GM20000 (cell line): ENCODE measurements at regions not wholly inside any gene's neighbourhood (a gene's known extent, or its start where the extent isn't known, plus 50 kb on each side); places are given as distances from the start of the nearest gene placed in this dataset.

Source experiments
- DNase-seq: peaks from one replicate; pipeline ENCODE4 v3.0.0; 2012; ENCODE audit warnings: low spot score
- TF ChIP-seq, protein P1 (sequence below): IDR thresholded peaks from 2 replicates; pipeline ENCODE4 v1.5.1; 2012; ENCODE audit warnings: mild to moderate bottlenecking, control low read depth; ENCODE audit errors: extremely low read depth, missing control alignments

DNA sequence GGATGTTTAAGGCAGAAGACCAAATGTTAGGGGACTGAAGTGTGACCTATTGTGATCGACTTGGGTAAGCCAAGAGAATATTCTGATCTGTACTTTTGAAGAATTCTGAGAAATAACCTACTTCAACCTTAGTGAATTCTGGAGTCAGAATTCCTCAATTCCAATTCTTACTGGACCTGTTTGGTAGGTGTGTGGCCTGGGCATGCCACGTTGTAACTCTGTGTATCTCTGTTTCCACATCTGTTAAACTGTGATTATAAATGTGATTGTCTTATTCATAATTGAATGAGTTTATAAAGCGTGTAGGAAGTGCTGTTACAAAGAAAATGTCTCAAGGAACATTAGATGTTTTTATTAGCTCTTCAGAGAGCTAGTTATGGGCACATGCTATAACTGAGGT, 64.5 kb downstream of the TUSC1 start:
- DNase-seq = no peak
- TF ChIP-seq, protein P1, sequence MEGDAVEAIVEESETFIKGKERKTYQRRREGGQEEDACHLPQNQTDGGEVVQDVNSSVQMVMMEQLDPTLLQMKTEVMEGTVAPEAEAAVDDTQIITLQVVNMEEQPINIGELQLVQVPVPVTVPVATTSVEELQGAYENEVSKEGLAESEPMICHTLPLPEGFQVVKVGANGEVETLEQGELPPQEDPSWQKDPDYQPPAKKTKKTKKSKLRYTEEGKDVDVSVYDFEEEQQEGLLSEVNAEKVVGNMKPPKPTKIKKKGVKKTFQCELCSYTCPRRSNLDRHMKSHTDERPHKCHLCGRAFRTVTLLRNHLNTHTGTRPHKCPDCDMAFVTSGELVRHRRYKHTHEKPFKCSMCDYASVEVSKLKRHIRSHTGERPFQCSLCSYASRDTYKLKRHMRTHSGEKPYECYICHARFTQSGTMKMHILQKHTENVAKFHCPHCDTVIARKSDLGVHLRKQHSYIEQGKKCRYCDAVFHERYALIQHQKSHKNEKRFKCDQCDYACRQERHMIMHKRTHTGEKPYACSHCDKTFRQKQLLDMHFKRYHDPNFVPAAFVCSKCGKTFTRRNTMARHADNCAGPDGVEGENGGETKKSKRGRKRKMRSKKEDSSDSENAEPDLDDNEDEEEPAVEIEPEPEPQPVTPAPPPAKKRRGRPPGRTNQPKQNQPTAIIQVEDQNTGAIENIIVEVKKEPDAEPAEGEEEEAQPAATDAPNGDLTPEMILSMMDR = no peak

DNA sequence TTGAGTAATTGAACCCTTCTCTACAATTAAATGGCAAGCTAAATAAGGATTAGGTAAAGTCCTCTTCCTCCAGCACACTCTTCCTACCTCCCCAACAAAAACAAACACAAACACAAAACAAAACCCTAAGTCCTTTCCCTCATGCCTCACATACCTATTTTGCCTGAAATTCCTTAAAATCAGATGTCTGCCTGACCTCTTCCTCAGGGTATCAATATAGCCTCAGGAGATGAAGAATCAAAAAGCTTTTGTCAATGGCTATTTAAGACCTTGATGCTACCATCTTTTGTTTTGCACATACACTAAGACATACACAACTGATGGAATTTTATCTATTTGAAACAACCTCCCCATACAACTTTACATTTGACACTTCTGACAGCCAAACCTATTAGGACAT, 75.1 kb downstream of the TUSC1 start:
- TF ChIP-seq, protein P1 = no peak
- no peak for DNase-seq

DNA sequence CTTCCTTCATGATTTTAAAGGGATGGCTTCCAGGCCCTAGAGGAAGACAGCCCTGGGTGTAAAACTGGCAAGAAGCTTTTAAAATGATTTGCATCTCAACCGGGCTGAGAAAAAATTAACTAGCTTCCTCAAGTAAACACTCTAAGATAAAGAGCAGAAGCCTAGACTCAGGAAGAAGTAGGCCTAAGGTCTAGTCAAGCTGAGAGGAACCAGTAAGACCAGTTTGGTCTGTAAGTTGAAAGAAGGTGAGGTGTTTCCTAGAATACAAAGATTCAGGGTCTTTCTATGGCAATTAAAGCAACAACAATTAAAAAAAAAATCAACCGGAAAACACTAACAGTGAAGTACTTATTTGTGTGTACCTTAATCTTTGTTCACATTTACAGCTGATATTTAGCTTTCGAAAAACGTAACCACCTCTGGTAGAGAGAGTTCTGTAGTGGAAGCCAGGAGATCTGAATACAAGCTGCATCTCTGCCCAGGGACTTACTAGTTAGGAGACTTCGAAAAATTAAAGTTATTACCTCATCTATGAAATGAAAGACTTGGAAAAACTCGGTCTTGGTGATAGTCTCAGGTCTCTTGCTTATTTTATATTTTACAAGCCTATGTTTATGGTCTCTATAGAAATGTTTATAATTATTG, 75.7 kb downstream of the TUSC1 start:
- DNase-seq = no peak
- TF ChIP-seq, protein P1 = no peak

DNA sequence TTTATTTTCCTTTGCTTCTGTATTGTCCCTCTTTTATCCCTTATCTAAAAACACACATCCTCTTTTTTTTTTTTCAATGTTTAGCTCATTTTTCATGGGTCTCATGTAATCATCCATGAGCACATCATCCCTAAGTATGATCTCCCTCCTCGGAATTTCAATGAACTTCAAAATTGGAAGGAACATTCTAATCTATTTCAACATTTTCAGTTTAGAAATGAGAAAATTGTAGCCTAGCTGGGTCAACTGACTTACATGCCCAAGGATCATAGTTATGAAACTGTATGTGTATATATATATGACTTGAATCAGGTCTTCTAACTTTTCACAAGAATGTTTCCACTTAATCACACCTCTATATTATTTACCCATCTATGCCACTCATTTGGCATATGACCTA, 77.7 kb downstream of the TUSC1 start:
- TF ChIP-seq, protein P1 = no peak
- no peak for DNase-seq

DNA sequence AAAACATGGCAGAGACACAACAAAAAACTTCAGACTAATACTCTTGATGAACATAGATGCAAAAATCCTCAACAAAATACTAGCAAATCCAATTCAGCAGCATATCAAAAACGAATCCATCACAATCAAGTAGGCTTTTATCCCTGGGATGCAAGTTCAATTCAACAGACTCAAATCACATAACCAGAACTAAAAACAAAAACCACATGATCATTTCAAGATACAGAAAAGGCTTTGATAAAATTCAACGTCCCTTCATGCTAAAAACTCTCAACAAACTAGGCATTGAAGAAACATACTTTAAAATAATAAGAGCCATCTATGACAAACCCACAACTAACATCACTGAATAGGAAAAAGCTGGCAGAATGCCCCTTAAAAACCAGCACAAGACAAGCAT, 93.6 kb downstream of the TUSC1 start:
- DNase-seq = no peak
- TF ChIP-seq, protein P1 = no peak

DNA sequence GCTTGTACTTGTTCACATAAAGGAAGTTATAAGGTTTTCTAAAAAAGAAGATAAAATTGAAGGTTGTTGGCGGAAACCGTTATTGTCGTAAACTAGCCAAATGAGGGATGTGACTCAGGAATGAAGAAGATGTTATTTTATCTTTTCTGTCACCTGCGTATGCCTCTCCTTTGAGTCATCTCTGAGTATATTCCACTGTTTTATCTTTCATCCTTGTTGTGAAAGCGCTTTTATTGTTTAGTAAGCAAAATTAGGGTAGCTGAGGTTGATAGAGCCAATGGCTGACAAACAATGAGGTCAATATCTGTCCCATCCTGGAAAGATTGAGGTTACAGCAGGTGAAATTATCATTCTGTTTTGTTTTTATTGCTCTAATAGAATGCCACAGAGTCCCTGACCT, 105.0 kb downstream of the TUSC1 start:
- no peak for DNase-seq
- TF ChIP-seq, protein P1 = no peak

DNA sequence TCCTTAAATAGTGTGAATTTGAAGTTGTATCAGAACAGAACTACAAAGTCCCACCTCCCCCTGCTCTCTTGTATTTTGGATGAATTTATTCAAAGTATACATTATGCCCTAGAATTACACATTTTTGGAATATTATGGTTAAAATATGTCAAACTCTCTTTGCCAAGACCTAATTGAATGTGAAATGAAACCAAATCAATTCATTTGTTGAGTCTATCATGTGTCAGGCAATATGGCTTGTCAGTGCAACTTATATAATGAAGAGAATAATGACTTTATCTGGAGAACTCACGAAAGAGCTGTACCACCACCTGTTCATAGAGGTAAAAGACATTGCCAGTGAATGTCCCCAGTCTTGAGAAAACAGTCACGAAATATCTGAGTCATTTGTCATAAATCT, 106.8 kb downstream of the TUSC1 start:
- DNase-seq = no peak
- TF ChIP-seq, protein P1 = no peak
